ENCODE measurements at regions not wholly inside any gene's neighbourhood (a gene's known extent, or its start where the extent isn't known, plus 50 kb on each side); places are given as distances from the start of the nearest gene placed in this dataset.
"Not testable (repeated sequence)": the region's sequence is repeated elsewhere in the genome, so short reads cannot be mapped to it uniquely, and the experiment has no call there.

DNA sequence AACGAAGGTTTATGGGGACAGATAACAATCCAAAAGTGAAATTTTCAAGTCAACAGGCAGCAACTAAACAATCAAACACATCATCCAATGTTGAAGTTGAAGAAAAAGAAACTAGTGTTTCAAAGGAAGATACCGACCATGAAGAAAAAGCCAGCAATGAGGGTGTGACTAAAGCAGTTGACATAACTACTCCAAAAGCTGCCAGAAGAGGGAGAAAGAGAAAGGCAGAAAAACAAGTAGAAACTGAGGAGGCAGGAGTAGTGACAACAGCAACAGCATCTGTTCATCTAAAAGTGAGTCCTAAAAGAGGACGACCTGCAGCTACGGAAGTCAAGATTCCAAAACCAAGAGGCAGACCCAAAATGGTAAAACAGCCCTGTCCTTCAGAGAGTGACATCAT, 145.1 kb upstream of the FREM1 start:
- TF ChIP-seq, protein P1, sequence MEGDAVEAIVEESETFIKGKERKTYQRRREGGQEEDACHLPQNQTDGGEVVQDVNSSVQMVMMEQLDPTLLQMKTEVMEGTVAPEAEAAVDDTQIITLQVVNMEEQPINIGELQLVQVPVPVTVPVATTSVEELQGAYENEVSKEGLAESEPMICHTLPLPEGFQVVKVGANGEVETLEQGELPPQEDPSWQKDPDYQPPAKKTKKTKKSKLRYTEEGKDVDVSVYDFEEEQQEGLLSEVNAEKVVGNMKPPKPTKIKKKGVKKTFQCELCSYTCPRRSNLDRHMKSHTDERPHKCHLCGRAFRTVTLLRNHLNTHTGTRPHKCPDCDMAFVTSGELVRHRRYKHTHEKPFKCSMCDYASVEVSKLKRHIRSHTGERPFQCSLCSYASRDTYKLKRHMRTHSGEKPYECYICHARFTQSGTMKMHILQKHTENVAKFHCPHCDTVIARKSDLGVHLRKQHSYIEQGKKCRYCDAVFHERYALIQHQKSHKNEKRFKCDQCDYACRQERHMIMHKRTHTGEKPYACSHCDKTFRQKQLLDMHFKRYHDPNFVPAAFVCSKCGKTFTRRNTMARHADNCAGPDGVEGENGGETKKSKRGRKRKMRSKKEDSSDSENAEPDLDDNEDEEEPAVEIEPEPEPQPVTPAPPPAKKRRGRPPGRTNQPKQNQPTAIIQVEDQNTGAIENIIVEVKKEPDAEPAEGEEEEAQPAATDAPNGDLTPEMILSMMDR (IDR thresholded peaks at IDR 0.05; ENCODE audit: poor library complexity): peak; percentile 23
- not testable (repeated sequence) for TF ChIP-seq EZH2phosphoT487 (IDR thresholded peaks at IDR 0.05; ENCODE audit: low read depth, severe bottlenecking, unreplicated experiment)
